ENCODE measurements at regions not wholly inside any gene's neighbourhood (a gene's known extent, or its start where the extent isn't known, plus 50 kb on each side); places are given as distances from the start of the nearest gene placed in this dataset.

DNA sequence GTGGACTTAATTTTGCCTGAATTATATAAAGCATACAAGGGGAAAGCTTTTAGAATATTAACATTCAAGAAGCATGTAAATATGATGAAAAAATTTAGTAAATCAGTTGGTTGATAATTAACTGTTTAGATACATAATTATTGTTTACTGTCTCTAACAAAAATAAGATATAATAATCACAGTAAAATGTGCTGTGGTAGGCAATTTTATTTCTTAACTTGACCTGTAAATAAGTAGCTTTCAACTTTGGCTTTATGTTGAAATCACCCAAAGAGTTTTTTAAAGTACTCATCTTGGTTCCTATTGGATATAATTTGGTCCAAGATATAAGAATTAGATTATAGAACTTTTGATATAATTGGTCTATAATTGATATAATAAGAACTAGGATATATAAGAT lies 1374.5 kb downstream of the NSUN3 start:
- Histone ChIP-seq H3K27me3 (no peaks in the 10 kb centered on the region), H3K36me3 (no peaks in the 10 kb centered on the region), H3K4me3 (no peak overlapping the region), H3K9me3 (no peaks in the 10 kb centered on the region), H3K27ac (no peak overlapping the region), H3K4me1 (no peaks in the 10 kb centered on the region)
- TF ChIP-seq, protein P1, sequence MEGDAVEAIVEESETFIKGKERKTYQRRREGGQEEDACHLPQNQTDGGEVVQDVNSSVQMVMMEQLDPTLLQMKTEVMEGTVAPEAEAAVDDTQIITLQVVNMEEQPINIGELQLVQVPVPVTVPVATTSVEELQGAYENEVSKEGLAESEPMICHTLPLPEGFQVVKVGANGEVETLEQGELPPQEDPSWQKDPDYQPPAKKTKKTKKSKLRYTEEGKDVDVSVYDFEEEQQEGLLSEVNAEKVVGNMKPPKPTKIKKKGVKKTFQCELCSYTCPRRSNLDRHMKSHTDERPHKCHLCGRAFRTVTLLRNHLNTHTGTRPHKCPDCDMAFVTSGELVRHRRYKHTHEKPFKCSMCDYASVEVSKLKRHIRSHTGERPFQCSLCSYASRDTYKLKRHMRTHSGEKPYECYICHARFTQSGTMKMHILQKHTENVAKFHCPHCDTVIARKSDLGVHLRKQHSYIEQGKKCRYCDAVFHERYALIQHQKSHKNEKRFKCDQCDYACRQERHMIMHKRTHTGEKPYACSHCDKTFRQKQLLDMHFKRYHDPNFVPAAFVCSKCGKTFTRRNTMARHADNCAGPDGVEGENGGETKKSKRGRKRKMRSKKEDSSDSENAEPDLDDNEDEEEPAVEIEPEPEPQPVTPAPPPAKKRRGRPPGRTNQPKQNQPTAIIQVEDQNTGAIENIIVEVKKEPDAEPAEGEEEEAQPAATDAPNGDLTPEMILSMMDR (IDR thresholded peaks at IDR 0.05) = no peak
- TF ChIP-seq POLR2A (IDR thresholded peaks at IDR 0.05) = no peak
- no peak for DNase-seq

DNA sequence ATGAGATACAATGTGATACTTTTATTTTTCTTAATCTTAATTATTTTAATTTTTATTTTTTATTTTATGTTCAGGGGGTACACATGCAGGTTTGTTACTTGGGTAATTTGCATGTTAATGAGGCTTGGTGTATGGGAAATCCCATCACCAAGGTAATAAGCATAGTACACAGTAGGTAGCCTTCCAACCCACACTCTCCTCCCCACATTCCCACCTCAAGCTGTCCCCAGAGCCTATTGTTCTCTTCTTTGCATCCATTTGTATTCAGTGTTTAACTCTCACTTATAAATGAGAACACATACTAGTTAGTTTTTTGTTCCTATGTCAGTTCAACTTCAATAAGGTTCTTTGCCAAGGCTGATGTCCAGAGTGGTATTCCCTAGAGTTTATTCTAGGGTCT lies 1375.4 kb downstream of the NSUN3 start:
- no peak for TF ChIP-seq POLR2A (IDR thresholded peaks at IDR 0.05)
- TF ChIP-seq, protein P1 (IDR thresholded peaks at IDR 0.05) = no peak
- H3K4me3 ChIP-seq = no peak overlapping the region
- H3K36me3 ChIP-seq = no peaks in the 10 kb centered on the region
- no peaks in the 10 kb centered on the region for H3K27me3 ChIP-seq
- H3K27ac ChIP-seq = no peak overlapping the region
- DNase-seq = no peak
- no peaks in the 10 kb centered on the region for H3K9me3 ChIP-seq
- H3K4me1 ChIP-seq = no peaks in the 10 kb centered on the region

DNA sequence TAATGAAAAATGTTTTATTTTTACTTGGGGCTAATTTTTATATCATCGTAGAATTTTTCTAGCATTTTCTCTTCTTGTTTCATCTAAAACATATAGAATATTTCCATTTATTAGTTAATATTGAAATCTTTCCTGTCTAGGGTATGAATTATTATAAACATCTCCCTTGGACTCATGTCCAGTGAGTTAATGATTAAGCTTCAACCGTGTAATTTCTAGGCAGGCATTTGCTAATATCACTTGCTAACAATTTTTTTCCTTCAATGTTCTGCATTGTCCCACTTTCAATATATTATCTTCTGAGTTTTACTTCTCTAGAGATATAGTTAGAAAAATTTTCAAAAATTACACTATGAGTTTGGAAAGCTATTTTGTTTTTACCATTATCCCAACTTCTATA lies 1371.6 kb upstream of the EPHA6 start:
- Histone ChIP-seq H3K4me1 (no peaks in the 10 kb centered on the region), H3K27me3 (no peaks in the 10 kb centered on the region), H3K36me3 (no peaks in the 10 kb centered on the region), H3K9me3 (no peaks in the 10 kb centered on the region), H3K4me3 (no peak overlapping the region), H3K27ac (no peak overlapping the region)
- DNase-seq = no peak
- TF ChIP-seq POLR2A (IDR thresholded peaks at IDR 0.05) = no peak
- TF ChIP-seq, protein P1 (IDR thresholded peaks at IDR 0.05) = no peak

DNA sequence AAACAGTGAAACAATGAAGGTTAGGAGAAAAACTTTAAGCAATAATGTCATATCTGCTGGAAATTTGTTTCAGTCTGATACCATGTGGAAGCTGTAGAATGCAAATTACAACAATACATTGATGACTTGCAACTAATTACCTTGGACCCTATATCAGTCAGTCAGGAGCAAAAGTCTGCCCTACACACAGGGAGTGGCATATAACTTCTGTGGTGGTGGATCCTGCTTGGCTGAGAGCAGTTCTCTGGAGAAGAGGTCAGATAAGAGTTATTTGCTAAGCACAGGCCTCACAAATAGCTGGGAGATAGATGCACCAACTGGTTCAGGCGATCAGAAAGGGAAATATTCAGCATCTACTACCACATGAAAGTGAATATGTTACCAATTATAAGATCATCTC lies 1364.6 kb upstream of the EPHA6 start:
- Histone ChIP-seq H3K4me1 (no peaks in the 10 kb centered on the region), H3K36me3 (no peaks in the 10 kb centered on the region), H3K9me3 (no peaks in the 10 kb centered on the region), H3K27me3 (no peaks in the 10 kb centered on the region), H3K4me3 (no peak overlapping the region), H3K27ac (no peak overlapping the region)
- TF ChIP-seq, protein P1 (IDR thresholded peaks at IDR 0.05) = no peak
- TF ChIP-seq POLR2A (IDR thresholded peaks at IDR 0.05) = no peak
- DNase-seq = no peak

DNA sequence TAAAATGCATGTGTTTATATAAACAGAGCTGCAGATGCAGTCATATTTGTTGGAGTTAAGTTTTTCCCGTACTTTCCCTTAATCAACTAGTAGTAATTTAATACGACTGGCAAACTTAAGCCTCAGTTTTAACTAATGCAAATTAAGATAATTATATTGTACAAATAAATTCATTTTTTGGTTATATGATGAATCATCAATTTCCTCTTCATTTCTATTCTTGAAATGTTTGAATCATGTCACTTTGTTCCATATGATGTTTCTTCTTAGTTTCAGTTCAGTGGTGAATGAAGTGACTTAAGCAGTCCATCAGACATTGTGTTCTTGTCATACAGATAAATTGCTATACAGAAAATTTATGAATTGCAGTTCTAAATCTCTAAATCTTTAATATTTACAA lies 1361.2 kb upstream of the EPHA6 start:
- H3K27me3 ChIP-seq = no peaks in the 10 kb centered on the region
- H3K36me3 ChIP-seq = no peaks in the 10 kb centered on the region
- no peaks in the 10 kb centered on the region for H3K4me1 ChIP-seq
- no peak overlapping the region for H3K27ac ChIP-seq
- H3K9me3 ChIP-seq = no peaks in the 10 kb centered on the region
- no peak for TF ChIP-seq POLR2A (IDR thresholded peaks at IDR 0.05)
- TF ChIP-seq, protein P1 (IDR thresholded peaks at IDR 0.05) = no peak
- no peak for DNase-seq
- no peak overlapping the region for H3K4me3 ChIP-seq

DNA sequence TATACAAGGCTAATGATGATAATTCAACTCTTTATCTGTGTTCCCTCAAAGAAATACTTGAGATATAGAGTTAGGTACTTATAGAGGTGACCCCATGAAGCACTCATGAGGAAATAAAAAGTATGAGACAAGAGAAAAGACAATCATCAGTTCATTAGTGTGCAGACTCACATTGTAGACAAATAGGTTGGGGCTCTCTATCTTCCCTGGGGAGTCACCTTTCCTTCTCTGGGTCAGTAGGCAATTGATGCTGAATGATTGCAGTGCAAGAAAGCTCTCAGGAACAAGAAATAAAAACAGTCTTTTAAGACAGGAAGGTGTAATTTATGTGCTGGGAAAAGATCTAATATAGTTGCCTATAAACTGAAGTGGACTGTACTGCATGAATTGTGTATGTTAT lies 1357.6 kb upstream of the EPHA6 start:
- Histone ChIP-seq H3K9me3 (no peaks in the 10 kb centered on the region), H3K36me3 (no peaks in the 10 kb centered on the region), H3K4me1 (no peaks in the 10 kb centered on the region), H3K27ac (no peak overlapping the region), H3K4me3 (no peak overlapping the region), H3K27me3 (no peaks in the 10 kb centered on the region)
- no peak for TF ChIP-seq POLR2A (IDR thresholded peaks at IDR 0.05)
- TF ChIP-seq, protein P1 (IDR thresholded peaks at IDR 0.05) = no peak
- no peak for DNase-seq
